Astrocyte (in vitro differentiated cells and primary cell): ENCODE measurements at regions not wholly inside any gene's neighbourhood (a gene's known extent, or its start where the extent isn't known, plus 50 kb on each side); places are given as distances from the start of the nearest gene placed in this dataset.

ENCODE experiments used
- DNase-seq: peaks from one replicate; pipeline ENCODE4 v3.0.0-alpha.2; 2010; ENCODE audit warnings: low read depth
- FAIRE-seq: peaks from 2 replicates; lab custom pipeline; 2011; peaks lifted over from hg19 to GRCh38; lab: Jason Lieb, UNC
- H2AFZ ChIP-seq: 2 replicates; pipeline ENCODE4 v1.6.0; 2012; ENCODE audit warnings: low read depth, low read length, inconsistent platforms
- H3K27ac ChIP-seq: 2 replicates; pipeline ENCODE4 v1.5.1; 2011; ENCODE audit warnings: low read depth, low read length, inconsistent platforms
- H3K27me3 ChIP-seq: 2 replicates; pipeline ENCODE4 v1.6.0; 2011; ENCODE audit warnings: low read length, inconsistent platforms; ENCODE audit not compliant: insufficient read depth
- H3K36me3 ChIP-seq: 2 replicates; pipeline ENCODE4 v1.5.1; 2011; ENCODE audit warnings: low read length, inconsistent platforms; ENCODE audit not compliant: insufficient read depth
- H3K4me1 ChIP-seq: 2 replicates; pipeline ENCODE4 v1.5.1; 2011; ENCODE audit warnings: low read length, inconsistent platforms; ENCODE audit not compliant: insufficient read depth
- H3K4me2 ChIP-seq: 2 replicates; pipeline ENCODE4 v1.6.0; 2012; ENCODE audit warnings: low read length, inconsistent platforms
- H3K4me3 ChIP-seq: 2 replicates; pipeline ENCODE4 v1.5.1; 2011; ENCODE audit warnings: low read depth, mild to moderate bottlenecking, low read length, inconsistent platforms; ENCODE audit not compliant: insufficient read depth
- H3K79me2 ChIP-seq: 2 replicates; pipeline ENCODE4 v1.6.0; 2012; ENCODE audit warnings: mild to moderate bottlenecking, low read length, inconsistent platforms; ENCODE audit not compliant: insufficient read depth
- H3K9ac ChIP-seq: 2 replicates; pipeline ENCODE4 v1.6.0; 2012; ENCODE audit warnings: mild to moderate bottlenecking, low read length, inconsistent platforms
- H3K9me3 ChIP-seq: 2 replicates; pipeline ENCODE4 v1.5.1; 2012; ENCODE audit warnings: low read depth, mild to moderate bottlenecking, low read length, inconsistent platforms; ENCODE audit not compliant: insufficient read depth
- H4K20me1 ChIP-seq: 2 replicates; pipeline ENCODE4 v1.6.0; 2012; ENCODE audit warnings: low read length, inconsistent platforms; ENCODE audit not compliant: insufficient read depth
- H3K27ac Mint-ChIP-seq: one replicate; pipeline ENCODE4 v1.8.0; 2021; ENCODE audit warnings: mild to moderate bottlenecking, mixed read lengths; ENCODE audit not compliant: unreplicated experiment
- H3K27me3 Mint-ChIP-seq: one replicate; pipeline ENCODE4 v1.8.0; 2021; ENCODE audit warnings: low read depth, mixed read lengths; ENCODE audit not compliant: unreplicated experiment
- H3K36me3 Mint-ChIP-seq: one replicate; pipeline ENCODE4 v1.8.0; 2021; ENCODE audit warnings: low read depth, mixed read lengths; ENCODE audit not compliant: unreplicated experiment
- H3K4me1 Mint-ChIP-seq: one replicate; pipeline ENCODE4 v1.8.0; 2021; ENCODE audit warnings: low read depth, mixed read lengths; ENCODE audit not compliant: unreplicated experiment
- H3K4me3 Mint-ChIP-seq: one replicate; pipeline ENCODE4 v1.8.0; 2021; ENCODE audit warnings: mild to moderate bottlenecking, moderate library complexity, mixed read lengths; ENCODE audit not compliant: unreplicated experiment
- H3K9me3 Mint-ChIP-seq: one replicate; pipeline ENCODE4 v1.8.0; 2021; ENCODE audit warnings: mild to moderate bottlenecking, mixed read lengths; ENCODE audit not compliant: unreplicated experiment
- CTCF ChIP-seq: IDR thresholded peaks from 2 replicates; pipeline ENCODE4 v1.5.1; 2011; ENCODE audit warnings: low read depth, mild to moderate bottlenecking, inconsistent platforms, low read length, moderate library complexity; ENCODE audit not compliant: insufficient read depth
- EZH2 ChIP-seq: IDR thresholded peaks from 2 replicates; pipeline ENCODE4 v1.6.1; 2012; ENCODE audit warnings: mild to moderate bottlenecking, low read length, inconsistent platforms; ENCODE audit not compliant: insufficient read depth

GRCh38 chr5:136924490-136924889 lies 559.1 kb upstream of the TRPC7 start:
- Mint-ChIP-seq H3K4me3 (no peak overlapping the region), H3K27ac (no peak overlapping the region), H3K9me3 (no peaks in the 10 kb centered on the region), H3K27me3 (no peaks in the 10 kb centered on the region), H3K4me1 (peaks cover 3% of the 10 kb centered on the region), H3K36me3 (no peaks in the 10 kb centered on the region)
- no peak for DNase-seq
- Histone ChIP-seq H3K4me1 (no peaks in the 10 kb centered on the region), H3K9ac (no peak overlapping the region), H3K27ac (no peak overlapping the region), H3K36me3 (no peaks in the 10 kb centered on the region), H2AFZ (no peak overlapping the region), H3K9me3 (no peaks in the 10 kb centered on the region), H4K20me1 (no peaks in the 10 kb centered on the region), H3K27me3 (no peaks in the 10 kb centered on the region), H3K4me3 (no peak overlapping the region), H3K4me2 (no peak overlapping the region), H3K79me2 (no peaks in the 10 kb centered on the region)
- no peak for FAIRE-seq
- no peak for TF ChIP-seq CTCF
- no peak for TF ChIP-seq EZH2

GRCh38 chr5:136910625-136911024 lies 545.3 kb upstream of the TRPC7 start:
- no peaks in the 10 kb centered on the region for H3K36me3 ChIP-seq
- no peaks in the 10 kb centered on the region for H3K27me3 ChIP-seq
- no peaks in the 10 kb centered on the region for H3K4me1 ChIP-seq
- TF ChIP-seq CTCF = no peak
- no peak for TF ChIP-seq EZH2
- no peak overlapping the region for H2AFZ ChIP-seq
- H3K9ac ChIP-seq = no peak overlapping the region
- Mint-ChIP-seq H3K36me3 (no peaks in the 10 kb centered on the region), H3K27ac (no peak overlapping the region), H3K9me3 (no peaks in the 10 kb centered on the region), H3K4me1 (peaks cover 1% of the 10 kb centered on the region), H3K27me3 (peaks cover 4% of the 10 kb centered on the region), H3K4me3 (no peak overlapping the region)
- no peaks in the 10 kb centered on the region for H3K9me3 ChIP-seq
- no peak overlapping the region for H3K27ac ChIP-seq
- no peaks in the 10 kb centered on the region for H3K79me2 ChIP-seq
- DNase-seq (no peak), FAIRE-seq (no peak)
- H3K4me2 ChIP-seq = no peak overlapping the region
- H3K4me3 ChIP-seq = no peak overlapping the region
- no peaks in the 10 kb centered on the region for H4K20me1 ChIP-seq

GRCh38 chr5:136909906-136910305 lies 544.6 kb upstream of the TRPC7 start:
- Histone ChIP-seq H3K9me3 (no peaks in the 10 kb centered on the region), H3K36me3 (no peaks in the 10 kb centered on the region), H3K9ac (no peak overlapping the region), H2AFZ (no peak overlapping the region), H3K4me1 (no peaks in the 10 kb centered on the region), H3K27ac (no peak overlapping the region), H3K27me3 (no peaks in the 10 kb centered on the region), H3K79me2 (no peaks in the 10 kb centered on the region), H3K4me2 (no peak overlapping the region), H4K20me1 (no peaks in the 10 kb centered on the region), H3K4me3 (no peak overlapping the region)
- Mint-ChIP-seq H3K36me3 (no peaks in the 10 kb centered on the region), H3K27ac (no peak overlapping the region), H3K9me3 (no peaks in the 10 kb centered on the region), H3K4me1 (peaks cover 1% of the 10 kb centered on the region), H3K27me3 (peaks cover 4% of the 10 kb centered on the region), H3K4me3 (no peak overlapping the region)
- FAIRE-seq = no peak
- no peak for TF ChIP-seq CTCF
- DNase-seq = no peak
